Astrocyte of the spinal cord (primary cell): ENCODE measurements at regions not wholly inside any gene's neighbourhood (a gene's known extent, or its start where the extent isn't known, plus 50 kb on each side); places are given as distances from the start of the nearest gene placed in this dataset.
"Not testable (repeated sequence)": the region's sequence is repeated elsewhere in the genome, so short reads cannot be mapped to it uniquely, and the experiment has no call there.

ENCODE experiments used
- DNase-seq: peaks from one replicate; pipeline ENCODE4 v3.0.0; 2011; ENCODE audit warnings: low read depth, low spot score
- H3K4me3 ChIP-seq: 2 replicates; pipeline ENCODE4 v1.5.1; 2011; ENCODE audit warnings: low read depth, mild to moderate bottlenecking, low read length, moderate library complexity
- CTCF ChIP-seq: IDR thresholded peaks from 2 replicates; pipeline ENCODE4 v1.5.1; 2012; ENCODE audit warnings: low read depth, mild to moderate bottlenecking, low read length, inconsistent platforms
- in situ Hi-C: cut with HindIII; loops from 2 replicates; pipeline ENCODE4 v1.10.0; 2017; ENCODE audit warnings: low sequenced_read_pairs

GRCh38 chr1:29623501-29623900 lies 387.2 kb downstream of the PTPRU start:
- H3K4me3 ChIP-seq = no peak overlapping the region
- no peak for DNase-seq
- in situ Hi-C loops = no loop called here
- no peak for TF ChIP-seq CTCF

GRCh38 chr1:29621826-29622435 lies 385.6 kb downstream of the PTPRU start:
- no peak for TF ChIP-seq CTCF
- H3K4me3 ChIP-seq = no peak overlapping the region
- no peak for DNase-seq
- in situ Hi-C loops = no loop called here

- in situ Hi-C loops = no loop called here
- no peak for DNase-seq
Observed at GRCh38 chr1:29620631-29621030, 384.3 kb downstream of the PTPRU start.

GRCh38 chr1:29607236-29607635 lies 370.9 kb downstream of the PTPRU start:
- in situ Hi-C loops = no loop called here
- no peak for DNase-seq
- H3K4me3 ChIP-seq = no peak overlapping the region
- no peak for TF ChIP-seq CTCF

More at GRCh38 chr1:29620631-29621030, 384.3 kb downstream of the PTPRU start:
- H3K4me3 ChIP-seq = no peak overlapping the region
- no peak for TF ChIP-seq CTCF

- in situ Hi-C loops, H3K4me3 ChIP-seq, DNase-seq: not testable (repeated sequence)
Observed at GRCh38 chr1:29604796-29605195, 368.5 kb downstream of the PTPRU start.

GRCh38 chr1:29603622-29604021 lies 367.3 kb downstream of the PTPRU start:
- in situ Hi-C loops = no loop called here
- TF ChIP-seq CTCF = no peak
- DNase-seq = no peak
- H3K4me3 ChIP-seq = no peak overlapping the region

- TF ChIP-seq CTCF = no peak
- H3K4me3 ChIP-seq = no peak overlapping the region
- no peak for DNase-seq
- in situ Hi-C loops = no loop called here
Observed at GRCh38 chr1:29602203-29602602, 365.9 kb downstream of the PTPRU start.
